NB4 (cell line): ENCODE measurements at regions not wholly inside any gene's neighbourhood (a gene's known extent, or its start where the extent isn't known, plus 50 kb on each side); places are given as distances from the start of the nearest gene placed in this dataset.

Experiments used
- DNase-seq: peaks from one replicate; pipeline ENCODE4 v3.0.0; 2010; ENCODE audit warnings: low read depth
- H3K4me3 ChIP-seq: one replicate; pipeline ENCODE4 v1.5.1; 2011; ENCODE audit warnings: mild to moderate bottlenecking, low read depth, low read length, moderate library complexity
- MYC ChIP-seq: IDR thresholded peaks from 2 replicates; pipeline ENCODE4 v1.6.1; 2011; ENCODE audit warnings: low read depth, low read length
- POLR2A ChIP-seq: IDR thresholded peaks from 2 replicates; pipeline ENCODE4 v1.6.1; 2011; ENCODE audit warnings: mild to moderate bottlenecking; ENCODE audit not compliant: insufficient read length; ENCODE audit errors: extremely low read depth
- TF ChIP-seq, protein P1 (sequence below): IDR thresholded peaks from one replicate; pipeline ENCODE4 v1.5.1; 2012; ENCODE audit warnings: low read depth, low read length
- TF ChIP-seq, protein P2 (sequence below): IDR thresholded peaks from 2 replicates; pipeline ENCODE4 v1.6.1; 2011; ENCODE audit warnings: low read depth, low read length

DNA sequence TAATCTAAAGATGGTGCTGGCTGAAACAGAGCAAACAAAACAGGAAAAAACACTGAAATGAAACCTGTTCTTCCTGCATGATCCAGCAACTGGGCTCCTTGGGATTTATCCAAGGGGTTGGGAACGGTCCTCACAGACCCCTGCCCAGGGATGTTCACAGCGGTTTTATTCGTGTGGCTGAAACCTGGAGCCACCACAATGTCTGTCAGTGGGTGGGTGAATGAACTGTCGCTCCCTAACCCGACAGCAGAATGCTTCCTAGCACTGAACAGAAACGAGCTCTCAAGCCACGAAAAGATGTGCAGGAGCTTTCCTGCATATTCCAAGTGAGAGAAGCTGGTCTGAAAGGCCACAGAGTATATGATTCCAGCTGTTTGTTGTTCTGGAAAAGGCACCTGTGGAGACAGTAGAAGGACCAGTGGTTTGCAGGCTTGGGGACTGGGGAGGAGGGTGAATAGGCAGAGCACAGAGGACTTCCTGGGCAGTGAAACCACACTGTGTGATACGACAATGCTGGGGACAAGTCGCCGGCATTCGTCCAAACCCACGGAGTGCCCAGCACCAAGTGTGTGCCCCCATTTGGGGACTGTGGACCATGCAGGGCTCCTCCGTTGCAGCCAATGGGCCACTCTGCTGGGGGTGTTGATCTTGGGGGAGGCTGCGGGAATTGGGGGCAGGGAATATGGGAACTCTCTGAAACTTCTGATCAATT is 73.9 kb downstream of the TEX29 start:
- H3K4me3 ChIP-seq = no peak overlapping the region
- no peak for DNase-seq
- TF ChIP-seq, protein P1, sequence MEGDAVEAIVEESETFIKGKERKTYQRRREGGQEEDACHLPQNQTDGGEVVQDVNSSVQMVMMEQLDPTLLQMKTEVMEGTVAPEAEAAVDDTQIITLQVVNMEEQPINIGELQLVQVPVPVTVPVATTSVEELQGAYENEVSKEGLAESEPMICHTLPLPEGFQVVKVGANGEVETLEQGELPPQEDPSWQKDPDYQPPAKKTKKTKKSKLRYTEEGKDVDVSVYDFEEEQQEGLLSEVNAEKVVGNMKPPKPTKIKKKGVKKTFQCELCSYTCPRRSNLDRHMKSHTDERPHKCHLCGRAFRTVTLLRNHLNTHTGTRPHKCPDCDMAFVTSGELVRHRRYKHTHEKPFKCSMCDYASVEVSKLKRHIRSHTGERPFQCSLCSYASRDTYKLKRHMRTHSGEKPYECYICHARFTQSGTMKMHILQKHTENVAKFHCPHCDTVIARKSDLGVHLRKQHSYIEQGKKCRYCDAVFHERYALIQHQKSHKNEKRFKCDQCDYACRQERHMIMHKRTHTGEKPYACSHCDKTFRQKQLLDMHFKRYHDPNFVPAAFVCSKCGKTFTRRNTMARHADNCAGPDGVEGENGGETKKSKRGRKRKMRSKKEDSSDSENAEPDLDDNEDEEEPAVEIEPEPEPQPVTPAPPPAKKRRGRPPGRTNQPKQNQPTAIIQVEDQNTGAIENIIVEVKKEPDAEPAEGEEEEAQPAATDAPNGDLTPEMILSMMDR = no peak
- TF ChIP-seq, protein P2, sequence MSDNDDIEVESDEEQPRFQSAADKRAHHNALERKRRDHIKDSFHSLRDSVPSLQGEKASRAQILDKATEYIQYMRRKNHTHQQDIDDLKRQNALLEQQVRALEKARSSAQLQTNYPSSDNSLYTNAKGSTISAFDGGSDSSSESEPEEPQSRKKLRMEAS = no peak
- TF ChIP-seq POLR2A (no peak), MYC (no peak)

DNA sequence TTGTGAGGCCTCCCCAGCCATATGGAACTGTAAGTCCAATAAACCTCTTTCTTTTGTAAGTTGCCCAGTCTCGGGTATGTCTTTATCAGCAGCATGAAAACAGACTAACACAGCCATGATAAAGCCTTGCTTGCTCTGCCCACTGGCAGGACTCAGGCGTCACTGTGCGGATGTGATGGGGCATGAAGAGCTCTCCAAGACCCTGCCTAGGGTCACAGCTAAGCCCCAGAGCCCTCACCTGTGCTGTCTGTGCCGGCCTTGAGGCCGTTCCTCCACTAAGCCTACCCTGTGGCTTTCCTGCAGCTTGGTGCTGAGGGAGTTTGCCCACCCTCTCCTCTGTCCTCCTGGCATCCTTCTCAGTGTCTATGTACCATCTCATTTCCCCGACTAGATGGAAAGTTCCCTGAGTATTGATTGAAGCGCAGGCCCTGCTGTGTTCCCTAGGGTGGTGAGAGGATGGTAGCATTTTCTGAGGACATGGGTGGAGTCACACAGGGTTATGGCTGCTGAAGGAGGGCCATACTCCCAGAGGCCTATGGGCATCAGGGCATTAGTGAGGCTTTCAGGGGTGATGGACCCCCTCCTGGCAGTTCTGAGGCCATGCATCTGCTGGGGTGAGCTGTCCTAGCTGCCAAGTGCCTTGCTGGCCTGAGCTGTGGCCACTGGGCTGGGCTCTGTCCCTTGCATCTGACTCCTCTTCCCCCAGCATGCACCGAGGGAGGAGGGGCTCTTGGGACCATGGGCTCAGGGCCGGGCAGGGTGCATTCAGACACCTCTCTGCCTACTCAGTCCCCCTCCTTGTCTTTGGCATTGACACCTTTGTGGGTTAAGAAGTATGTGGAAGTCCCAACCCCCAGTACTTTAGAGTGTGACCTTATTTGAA is 75.3 kb downstream of the TEX29 start:
- TF ChIP-seq, protein P1 = no peak
- no peak for TF ChIP-seq MYC
- TF ChIP-seq, protein P2 = no peak
- no peak for TF ChIP-seq POLR2A
- DNase-seq = no peak
- no peak overlapping the region for H3K4me3 ChIP-seq

DNA sequence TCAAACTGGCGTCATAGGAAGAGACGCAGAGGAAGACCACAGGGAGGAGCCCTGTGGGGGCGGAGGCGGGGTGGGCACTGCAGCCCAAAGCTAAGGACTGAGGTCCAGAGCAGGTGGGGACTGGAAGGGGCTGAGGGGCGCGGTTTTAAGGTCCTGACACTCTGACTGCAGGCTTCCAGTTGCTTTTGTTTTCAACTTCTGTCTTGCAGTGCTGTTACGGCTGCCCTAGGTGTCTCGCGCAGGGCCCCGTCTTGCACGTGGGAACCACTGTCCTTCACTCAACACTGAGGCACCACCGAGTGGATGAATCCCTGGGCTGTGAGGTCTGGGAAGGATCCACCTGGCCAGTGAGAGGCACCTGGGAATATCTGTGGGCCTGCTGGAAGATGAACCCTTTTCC is 76.0 kb downstream of the TEX29 start:
- H3K4me3 ChIP-seq = no peak overlapping the region
- no peak for DNase-seq
- TF ChIP-seq, protein P1 = no peak
- TF ChIP-seq POLR2A = no peak
- TF ChIP-seq, protein P2 = no peak
- TF ChIP-seq MYC = no peak

DNA sequence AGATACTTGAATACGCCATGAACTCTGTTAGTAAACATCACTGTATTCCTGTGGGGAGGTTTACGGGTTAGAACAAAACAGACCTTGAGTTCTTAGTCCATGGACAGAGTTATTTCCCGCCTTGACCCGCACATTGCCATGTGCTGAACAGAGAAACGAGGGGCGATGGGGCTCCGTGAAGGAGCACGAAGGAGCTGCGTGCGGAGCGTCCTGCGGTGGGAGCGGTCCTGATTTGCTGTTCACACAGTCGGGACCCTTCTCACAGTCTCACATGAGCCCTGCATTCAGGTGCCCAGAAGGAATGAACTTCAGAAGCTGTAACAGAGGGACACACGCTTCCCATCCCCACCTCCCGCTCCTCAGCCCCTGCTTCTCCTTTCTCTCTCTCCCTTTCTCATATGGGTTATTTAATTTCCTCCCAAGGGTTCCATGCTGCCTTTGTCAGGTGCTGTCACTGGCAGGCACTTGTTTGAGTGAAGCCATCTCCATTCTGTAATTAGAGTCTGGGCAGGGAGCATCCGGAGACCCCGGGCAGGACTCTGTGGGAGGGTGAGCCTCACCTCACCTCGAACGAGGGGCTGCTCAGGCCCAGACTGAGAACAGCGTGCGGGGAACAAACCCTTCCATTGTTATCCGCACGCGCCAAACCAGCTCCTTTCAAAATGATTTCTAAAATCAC is 76.9 kb downstream of the TEX29 start:
- no peak for DNase-seq
- TF ChIP-seq MYC = no peak
- TF ChIP-seq POLR2A = no peak

DNA sequence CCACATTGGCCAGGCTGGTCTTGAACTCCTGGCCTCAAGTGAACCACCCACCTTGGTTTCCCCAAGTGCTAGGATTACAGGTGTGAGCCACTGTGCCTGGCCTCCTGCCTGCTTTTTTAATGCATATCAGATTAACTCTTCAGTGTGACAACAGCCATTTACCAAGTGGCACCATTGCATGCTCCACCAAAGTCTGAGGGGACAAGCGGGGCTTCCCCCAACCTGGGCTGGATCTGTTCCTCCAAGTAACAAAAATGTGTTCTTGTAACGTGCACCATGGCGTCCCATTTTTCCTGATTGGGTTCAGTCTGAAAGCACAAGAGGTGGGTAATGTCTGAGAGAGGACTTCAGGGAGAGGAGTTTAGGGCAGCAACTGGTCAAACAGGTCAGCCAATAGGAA is 77.8 kb downstream of the TEX29 start:
- TF ChIP-seq, protein P2 = no peak
- TF ChIP-seq MYC (no peak), POLR2A (no peak)
- TF ChIP-seq, protein P1 = no peak
- no peak overlapping the region for H3K4me3 ChIP-seq
- DNase-seq = no peak

More for the DNA sequence above, 76.9 kb downstream of the TEX29 start:
- H3K4me3 ChIP-seq = no peak overlapping the region
